Activated CD8-positive, alpha-beta memory T cell treated with anti-CD3 and anti-CD28 coated beads, Interleukin-2, amount 50 U/mL, for 24 hours (primary cell): ENCODE measurements at regions not wholly inside any gene's neighbourhood (a gene's known extent, or its start where the extent isn't known, plus 50 kb on each side); places are given as distances from the start of the nearest gene placed in this dataset.
"Not testable (repeated sequence)": the region's sequence is repeated elsewhere in the genome, so short reads cannot be mapped to it uniquely, and the experiment has no call there.

Source experiments
- DNase-seq: peaks from one replicate; pipeline ENCODE4 v3.0.0-alpha.2; 2020; ENCODE audit errors: extremely low read depth

DNA sequence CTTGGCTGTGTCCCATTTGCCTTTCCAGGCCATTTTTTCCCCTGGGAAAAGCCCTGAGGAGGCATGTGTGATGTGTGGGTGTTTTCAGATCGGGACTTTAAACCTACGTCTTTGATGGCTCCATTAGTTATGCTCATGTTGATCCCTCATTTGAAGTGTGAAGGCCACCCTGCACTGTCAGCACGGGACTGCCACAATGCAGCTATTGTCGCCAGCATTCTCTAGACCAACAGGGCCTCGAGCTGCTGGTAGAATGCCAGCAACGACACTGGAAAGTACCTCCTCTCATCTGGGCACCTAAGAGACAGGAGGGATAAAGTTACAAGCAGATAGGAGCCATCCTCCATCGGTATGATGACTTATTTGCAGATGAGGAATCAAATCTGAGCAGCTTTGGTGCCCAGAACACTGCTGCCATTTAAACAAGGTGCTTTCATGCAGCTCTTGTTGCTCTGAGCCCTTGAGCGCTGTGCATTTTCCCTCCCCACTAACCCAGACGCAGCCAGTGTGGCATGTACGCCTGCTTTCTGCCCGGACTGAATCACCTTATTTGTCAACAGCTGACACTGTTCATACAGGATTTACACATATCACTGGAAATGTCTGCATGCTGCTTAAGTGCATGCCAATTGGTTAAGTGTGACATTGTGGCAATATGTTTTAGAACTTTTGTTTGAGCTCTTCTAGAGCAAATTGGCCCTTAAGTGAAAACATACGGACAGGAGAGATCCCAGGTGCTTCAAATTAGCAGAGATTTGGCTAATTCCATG lies 175.0 kb upstream of the PITRM1 start:
- no peak for DNase-seq

DNA sequence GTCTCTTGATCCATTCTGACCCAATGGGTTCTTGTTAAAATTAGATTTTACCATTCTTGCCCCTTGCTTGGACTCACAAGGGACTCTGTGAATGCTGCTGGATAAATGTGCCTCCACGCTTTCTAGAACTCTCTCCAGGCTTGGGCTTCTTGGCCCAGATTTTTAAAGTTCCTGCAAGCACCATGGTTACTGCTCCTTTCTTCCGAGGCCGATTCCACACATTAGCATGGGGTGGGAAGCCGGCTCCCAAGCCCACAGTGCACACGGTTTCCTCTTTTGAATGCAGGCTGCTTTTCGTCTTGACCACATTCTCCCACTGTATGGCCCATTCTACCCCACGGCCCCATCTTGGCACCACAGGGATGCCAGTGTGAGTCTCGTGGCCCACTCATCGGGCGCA lies 174.3 kb upstream of the PITRM1 start:
- DNase-seq, result no peak

DNA sequence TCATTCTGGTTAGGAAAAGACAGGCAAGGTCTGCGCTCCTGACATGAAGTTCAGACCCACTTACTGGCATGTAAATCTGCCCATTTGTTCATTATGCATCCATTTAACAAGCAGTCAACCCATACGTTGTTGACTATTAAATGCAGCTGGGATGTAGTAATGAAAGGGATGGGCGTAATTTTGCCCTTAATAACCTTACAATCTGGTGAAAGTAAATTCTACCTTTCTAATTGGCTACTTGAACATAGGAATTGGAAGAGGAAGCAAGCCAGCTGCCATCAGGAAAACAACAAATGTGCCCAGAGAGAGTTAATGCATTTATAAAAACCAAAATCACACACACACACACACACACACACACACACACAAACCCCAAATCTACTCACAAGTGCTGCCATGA lies 170.2 kb upstream of the PITRM1 start:
- no peak for DNase-seq

DNA sequence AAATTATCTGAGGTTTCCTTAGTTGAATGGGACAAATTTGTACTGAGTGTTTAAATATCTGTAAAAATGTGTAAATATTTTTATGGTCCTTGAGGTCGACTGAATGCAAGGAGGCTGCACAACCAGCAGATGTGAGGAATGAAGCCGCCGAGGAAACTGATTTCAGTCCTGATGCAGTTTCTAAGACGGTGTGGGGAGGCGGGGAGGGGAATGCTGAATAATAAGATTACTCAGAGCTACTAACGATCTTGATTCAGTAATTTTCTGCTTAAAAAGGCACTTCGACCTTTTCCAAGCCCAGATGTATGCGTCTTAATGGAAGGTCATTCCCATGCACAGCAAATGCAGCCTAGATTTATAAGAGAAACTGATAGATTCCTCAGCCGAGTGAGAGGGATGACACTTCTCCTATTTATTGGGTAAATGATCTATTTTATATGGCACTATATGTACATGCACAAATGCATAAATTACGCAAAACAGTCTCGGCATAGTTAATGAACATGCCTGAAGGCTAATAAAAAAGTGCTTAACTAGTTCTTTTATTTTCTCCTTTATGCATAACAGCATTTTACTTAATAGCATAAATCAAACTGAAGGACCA lies 167.6 kb upstream of the PITRM1 start:
- no peak for DNase-seq

DNA sequence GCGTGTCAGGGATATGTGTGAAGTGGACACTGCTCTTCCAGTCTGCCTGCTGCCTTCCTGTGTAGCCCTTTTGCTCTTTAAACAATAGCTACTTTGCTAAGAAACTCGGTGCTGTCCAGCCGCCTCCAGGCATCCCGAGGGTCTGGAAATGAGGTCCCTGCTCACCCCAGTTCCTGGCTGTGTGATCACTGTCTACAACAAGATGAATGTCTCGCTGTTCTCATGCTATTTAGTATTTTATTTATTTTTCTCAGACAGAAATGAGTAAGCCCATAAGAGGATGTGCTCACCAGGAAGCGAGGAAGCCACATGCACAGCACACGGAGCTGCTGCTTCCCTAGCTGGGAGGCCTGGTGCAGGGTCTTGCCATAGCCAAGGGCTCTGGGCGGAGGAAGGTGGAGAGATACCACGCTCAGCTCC lies 167.0 kb upstream of the PITRM1 start:
- DNase-seq, result no peak

DNA sequence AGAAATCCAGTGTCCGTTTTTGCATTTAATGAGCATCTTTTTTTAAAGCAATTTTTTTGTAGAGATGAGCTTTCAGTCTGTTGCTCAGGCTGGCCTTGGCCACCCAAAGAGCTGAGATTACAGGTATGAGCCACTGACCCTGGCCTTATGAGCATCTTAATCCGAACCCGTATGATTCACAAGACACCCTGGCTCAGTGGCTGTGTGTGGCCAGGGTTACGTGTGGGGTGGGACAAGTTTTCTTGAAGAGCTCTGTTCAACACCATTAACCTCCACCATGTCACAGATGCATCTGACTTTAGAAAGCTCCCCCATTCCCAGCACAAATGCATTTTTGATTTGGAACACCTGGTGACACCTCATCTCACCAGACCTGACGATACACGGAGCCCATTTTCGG lies 166.5 kb upstream of the PITRM1 start:
- no peak for DNase-seq

DNA sequence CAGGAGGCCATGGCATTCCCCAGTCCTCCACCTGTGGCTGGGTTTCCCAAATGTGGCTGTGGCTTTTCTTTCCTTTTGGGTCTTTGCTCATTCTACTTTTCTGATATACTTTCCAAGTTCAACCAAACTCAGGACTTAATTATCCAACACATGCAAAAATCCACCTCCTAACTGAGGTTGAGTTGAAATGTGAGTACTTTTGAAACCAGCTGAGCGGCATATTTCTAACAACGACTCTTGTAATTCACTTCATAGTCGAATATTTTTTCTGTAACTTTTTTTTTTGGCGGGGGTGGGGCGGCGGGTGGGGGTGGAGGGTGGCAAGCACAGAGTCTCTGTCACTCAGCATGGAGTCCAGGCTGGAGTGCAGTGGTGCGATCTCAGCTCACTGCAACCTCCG lies 165.2 kb upstream of the PITRM1 start:
- no peak for DNase-seq

DNA sequence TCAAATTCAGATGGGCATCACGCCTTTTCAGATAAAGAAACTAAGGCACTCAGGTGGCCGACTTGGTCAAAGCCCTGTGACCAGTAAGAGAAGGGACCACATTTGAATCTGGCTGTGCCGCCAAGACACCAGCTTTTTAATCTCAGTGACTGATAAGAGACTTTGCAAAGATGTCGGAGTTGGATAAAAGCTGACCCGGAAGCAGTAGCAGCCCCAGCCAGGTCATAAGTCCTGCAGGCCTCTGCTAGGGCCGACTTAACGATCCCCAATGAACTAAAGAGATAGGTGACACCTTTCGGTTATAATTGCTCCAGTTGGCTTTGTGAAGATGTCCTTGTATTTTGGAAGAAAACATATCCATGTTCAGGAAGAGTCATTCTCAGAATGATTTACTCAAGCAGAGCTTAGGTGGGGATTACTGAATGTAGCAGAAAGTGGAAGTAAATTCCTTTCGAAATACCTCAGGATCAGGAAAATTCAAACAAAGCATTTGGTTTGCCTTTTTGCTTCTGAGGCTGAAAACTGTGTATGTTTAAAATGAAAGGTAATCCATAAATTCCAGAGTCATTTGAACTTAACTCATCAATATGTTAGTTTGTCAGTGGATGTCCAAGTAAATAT lies 164.2 kb upstream of the PITRM1 start:
- no peak for DNase-seq

DNA sequence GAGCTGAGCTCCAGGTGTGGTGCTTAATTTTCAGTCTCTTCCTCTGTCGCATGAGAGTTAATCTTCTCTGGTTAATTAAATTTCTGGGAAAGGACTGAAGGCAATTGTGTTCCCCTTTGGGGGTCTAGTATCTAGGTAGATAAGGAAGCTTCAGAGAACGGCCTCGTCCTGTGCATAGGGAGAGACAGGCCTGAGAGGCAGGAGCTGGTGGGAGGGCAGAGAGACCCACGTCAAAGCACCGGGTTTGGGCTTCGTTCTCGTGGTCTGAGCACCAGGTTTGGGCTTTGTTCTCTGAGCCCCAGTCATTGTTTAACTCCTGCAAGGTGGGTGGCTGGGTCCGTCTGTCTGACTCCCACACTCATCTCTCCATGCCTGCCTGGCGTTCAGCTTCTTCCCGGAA lies 160.8 kb upstream of the PITRM1 start:
- DNase-seq, result no peak

DNA sequence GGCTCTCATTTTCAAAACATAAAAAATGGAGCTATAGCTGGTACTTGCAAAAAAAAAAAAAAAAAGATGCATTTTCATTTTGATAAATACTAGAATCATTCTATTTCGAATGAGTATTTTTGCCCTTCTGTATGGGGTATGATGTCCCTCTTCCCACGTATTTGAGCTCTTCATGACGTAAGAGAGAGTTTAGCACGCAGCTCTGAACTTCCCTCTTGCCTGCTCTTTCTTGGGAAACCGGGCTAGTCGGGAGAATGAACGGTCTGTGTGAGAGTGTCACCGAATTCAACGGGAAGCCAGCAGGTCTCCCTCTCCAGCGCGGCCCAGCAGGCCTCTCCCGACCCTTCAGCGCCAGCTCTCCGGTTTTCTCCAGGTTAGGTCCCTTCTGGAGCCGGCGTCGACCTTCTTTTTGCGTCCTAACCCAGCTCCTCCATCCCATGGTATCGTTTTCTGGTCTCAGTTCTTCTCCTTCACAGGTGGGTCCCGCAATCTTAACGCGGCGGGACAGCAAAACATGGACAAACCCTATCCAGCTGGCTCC lies 159.2 kb upstream of the PITRM1 start:
- DNase-seq, result no peak

DNA sequence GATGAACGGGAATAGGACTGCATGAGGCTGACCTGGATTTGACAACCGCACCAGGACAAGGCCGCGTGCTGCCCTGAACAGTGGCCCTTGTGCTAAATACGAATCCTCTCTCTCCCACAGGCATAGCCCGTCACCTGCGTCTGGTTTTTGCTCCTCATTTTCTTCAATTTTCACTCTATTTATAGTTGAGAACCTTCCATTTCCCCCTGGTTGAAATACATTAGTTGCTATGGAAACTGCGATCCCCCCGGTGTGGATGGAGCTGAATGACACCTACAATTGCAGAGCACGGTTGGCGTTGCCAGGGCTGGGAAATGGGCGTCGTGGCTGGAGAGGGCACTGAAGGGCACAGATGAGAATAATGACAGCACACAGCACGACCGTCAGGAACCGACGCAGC lies 158.6 kb upstream of the PITRM1 start:
- no peak for DNase-seq

DNA sequence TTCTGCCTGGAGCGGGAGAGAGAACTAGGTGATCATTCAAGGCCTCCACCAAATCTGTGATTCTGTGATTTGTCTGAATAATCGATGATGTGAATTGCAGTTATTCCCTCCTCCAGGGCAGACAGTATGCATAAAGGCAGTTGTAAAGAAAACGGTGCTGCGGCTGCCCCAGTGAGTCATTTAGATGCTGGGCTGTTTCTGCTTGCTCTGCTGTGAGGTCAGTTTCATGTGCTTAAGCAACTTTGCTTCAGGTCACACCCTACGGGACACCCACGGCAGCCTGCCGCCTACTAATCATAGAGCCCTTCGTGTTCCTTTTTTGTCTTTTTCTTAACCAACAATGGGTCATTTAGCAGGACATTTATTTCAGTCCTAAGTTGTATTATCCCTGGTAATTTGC lies 158.1 kb upstream of the PITRM1 start:
- no peak for DNase-seq

DNA sequence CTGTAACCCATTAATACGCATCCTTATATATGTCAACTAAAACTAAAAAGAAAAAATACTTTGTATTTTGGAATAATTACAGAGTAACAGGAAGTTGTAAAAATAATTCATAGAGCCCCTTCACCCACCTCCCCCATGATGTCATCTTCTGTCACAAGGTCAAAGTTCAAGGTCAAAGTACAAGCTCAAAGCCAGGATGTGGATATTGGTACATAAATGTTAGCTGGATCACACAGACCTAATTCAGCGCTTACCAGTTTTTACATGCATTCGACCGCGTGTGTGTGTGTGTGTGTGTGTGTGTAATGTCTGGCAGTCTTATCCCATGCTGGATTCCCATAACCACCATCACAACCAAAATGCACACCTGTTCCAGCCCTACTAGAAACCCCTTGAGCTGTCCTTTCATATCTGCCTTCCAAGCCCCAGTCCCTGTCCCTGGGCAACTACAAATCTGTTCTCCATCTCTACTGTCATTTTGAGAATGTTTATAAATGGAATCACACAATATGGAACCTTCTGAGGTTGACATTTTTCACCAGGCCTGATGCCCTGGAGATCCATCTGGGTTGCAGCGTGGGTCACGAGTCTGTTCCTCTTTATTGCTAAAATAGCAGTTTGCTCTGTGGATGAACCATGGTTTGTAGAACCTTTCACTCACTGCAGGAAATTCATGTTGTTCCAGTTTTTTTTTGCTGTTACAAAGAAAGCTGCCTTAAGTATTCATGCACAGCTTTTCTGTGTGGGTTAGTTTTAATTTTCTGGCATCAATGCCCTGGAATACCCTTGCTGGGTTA lies 153.6 kb upstream of the PITRM1 start:
- DNase-seq, result no peak

DNA sequence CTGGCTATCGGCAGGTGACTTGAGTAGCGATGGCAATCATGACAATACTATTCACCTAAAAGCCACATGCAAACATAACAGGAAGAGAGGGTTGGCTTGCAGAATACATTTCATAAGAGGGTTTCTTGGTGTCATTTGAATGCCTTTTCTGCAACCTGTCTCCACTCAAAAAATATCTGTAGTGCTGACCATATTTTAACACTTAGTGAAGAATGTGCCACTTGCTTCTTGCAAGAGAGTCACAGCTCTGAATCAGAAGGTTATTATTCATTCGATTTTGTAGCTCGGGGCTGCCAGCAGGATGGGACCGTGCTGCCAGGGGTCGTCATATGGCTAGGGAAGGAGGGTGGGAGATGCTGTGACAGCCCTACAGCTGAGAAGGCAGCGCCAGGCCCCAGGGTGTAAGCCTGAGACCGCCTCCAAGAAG lies 152.0 kb upstream of the PITRM1 start:
- no peak for DNase-seq

DNA sequence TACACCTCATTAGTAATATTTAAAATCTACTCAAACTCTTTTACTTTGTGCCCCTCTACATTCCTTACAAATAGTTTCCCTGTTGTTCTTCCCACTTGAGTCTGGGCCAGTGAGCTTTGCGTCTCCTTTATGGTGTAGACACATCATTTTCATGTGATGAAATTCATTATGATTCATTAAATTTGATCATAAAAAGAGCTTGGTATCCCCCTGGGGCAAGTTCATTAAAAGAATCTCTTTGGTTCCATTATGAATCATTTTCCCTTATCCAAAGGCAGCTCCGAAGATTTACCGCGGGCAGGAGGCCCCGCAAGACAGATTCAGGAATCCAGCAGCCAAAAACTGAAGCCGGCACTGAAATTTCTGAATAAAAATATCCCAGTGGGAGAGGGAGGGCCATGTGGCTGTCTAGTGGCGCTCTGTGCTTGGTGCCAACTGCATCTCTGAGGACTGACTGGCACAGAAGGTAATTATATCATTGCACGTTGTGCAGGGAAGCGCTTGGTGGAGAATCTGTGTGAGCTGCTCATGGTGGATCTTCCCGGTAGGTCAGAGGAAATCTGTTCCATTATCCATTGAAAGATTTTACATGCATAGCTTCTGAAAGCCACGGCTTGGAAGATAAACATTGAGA lies 151.4 kb upstream of the PITRM1 start:
- DNase-seq, result no peak

DNA sequence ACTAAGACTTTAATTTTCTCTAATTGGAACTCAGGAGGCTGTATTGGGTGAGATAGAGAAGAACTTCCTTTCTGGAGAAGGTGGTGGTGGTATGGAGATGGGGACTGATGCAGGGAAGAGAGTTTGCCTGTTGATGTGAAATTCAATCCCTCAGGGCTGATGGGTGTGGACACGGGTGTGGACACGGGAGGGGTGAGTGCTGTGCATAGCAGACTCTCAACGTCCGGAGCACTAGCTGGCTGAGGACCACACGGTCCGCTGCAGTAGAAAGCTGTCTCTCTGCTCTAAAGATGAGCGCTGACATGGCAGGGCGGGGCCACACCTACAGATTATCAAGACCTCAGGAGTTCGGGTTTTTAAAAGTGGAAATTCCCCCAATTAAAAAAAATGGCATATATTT lies 148.5 kb upstream of the PITRM1 start:
- no peak for DNase-seq

DNA sequence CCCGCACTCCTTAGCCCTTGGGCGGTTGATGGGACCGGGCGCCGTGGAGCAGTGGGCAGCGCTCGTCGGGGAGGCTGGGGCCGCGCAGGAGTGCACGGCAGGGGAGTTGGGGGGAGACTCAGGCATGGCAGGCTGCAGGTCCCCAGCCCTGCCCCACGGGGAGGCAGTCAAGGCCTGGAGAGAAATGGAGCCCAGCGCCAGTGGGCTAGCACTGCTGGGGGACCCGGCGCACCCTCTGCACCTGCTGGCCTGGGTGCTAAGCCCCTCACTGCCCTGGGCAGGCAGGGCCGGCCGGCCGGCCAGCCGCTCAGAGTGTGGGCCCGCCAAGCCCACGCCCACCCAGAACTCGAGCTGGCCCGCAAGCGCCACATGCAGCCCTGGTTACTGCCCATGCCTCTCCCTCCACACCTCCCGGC lies 147.2 kb upstream of the PITRM1 start:
- DNase-seq, result no peak

DNA sequence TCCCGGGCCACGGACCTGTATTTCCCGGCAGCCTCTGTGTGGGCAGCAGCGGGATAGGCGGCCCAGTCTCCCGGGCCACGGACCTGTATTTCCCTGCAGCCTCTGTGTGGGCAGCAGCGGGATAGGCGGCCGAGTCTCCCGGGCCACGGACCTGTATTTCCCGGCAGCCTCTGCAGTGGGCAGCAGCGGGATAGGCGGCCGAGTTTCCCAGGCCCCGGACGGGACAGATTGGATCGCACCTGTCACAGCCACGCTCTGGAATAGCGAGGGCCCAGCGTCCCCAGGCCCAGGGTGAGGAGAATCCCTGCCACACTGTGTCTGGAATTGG lies 145.9 kb upstream of the PITRM1 start:
- DNase-seq, result not testable (repeated sequence)

DNA sequence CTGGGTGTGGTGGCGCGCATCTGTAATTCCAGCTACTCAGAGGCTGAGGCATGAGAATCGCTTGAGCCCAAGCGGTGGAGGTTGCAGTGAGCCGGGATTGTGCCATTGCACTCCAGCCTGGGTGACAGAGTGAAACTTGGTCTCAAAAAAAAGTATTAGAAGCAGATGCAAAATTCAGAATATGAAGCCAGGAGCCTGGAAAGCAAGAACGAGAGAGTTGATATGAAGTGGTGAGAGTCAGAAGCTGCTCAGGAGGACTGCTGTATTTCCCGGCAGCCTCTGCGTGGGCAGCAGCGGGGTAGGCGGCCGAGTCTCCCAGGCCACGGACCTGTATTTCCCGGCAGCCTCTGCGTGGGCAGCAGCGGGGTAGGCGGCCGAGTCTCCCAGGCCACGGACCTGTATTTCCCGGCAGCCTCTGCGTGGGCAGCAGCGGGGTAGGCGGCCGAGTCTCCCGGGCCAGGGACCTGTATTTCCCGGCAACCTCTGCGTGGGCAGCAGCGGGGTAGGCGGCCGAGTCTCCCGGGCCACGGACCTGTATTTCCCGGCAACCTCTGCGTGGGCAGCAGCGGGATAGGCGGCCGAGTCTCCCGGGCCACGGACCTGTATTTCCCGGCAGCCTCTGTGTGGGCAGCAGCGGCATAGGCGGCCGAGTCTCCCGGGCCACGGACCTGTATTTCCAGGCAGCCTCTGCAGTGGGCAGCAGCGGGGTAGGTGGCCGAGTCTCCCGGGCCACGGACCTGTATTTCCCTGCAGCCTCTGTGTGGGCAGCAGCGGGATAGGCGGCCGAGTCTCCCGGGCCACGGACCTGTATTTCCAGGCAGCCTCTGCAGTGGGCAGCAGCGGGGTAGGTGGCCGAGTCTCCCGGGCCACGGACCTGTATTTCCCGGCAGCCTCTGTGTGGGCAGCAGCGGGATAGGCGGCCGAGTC lies 145.2 kb upstream of the PITRM1 start:
- not testable (repeated sequence) for DNase-seq

DNA sequence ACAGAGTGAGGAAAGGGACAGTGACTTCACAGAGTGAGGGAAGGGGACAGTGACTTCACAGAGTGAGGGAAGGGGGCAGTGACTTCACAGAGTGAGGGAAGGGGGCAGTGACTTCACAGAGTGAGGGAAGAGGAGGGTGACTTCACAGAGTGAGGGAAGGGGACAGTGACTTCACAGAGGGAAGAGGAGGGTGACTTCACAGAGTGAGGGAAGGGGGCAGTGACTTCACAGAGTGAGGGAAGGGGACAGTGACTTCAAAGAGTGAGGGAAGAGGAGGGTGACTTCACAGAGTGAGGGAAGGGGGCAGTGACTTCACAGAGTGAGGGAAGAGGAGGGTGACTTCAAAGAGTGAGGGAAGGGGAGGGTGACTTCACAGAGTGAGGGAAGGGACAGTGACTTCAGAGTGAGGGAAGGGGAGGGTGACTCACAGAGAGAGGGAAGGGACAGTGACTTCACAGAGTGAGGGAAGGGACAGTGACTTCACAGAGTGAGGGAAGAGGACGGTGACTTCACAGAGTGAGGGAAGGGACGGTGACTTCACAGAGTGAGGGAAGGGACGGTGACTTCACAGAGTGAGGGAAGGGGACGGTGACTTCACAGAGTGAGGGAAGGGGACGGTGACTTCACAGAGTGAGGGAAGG lies 142.0 kb upstream of the PITRM1 start:
- not testable (repeated sequence) for DNase-seq
